GM18867 (cell line): ENCODE measurements at regions not wholly inside any gene's neighbourhood (a gene's known extent, or its start where the extent isn't known, plus 50 kb on each side); places are given as distances from the start of the nearest gene placed in this dataset.
"Not testable (repeated sequence)": the region's sequence is repeated elsewhere in the genome, so short reads cannot be mapped to it uniquely, and the experiment has no call there.

ENCODE experiments used
- ATAC-seq: cut with Tn5 transposase; IDR thresholded peaks from one replicate; pipeline ENCODE4 v1.9.1; 2021; ENCODE audit warnings: mild to moderate bottlenecking, moderate library complexity; ENCODE audit not compliant: unreplicated experiment

GRCh38 chr1:106290805-106291501, 765.5 kb upstream of the PRMT6 start:
- ATAC-seq = no peak

- ATAC-seq = no peak
These were observed 764.3 kb upstream of the PRMT6 start for GRCh38 chr1:106292130-106292529.

- ATAC-seq = no peak
These were observed 760.0 kb upstream of the PRMT6 start for GRCh38 chr1:106296431-106296830.

GRCh38 chr1:106304106-106304505, 752.4 kb upstream of the PRMT6 start:
- no peak for ATAC-seq

GRCh38 chr1:106319612-106320011, 736.9 kb upstream of the PRMT6 start:
- no peak for ATAC-seq

GRCh38 chr1:106325600-106325999, 730.9 kb upstream of the PRMT6 start:
- ATAC-seq = no peak

- no peak for ATAC-seq
These were observed 712.0 kb upstream of the PRMT6 start for GRCh38 chr1:106344494-106344893.

- no peak for ATAC-seq
These were observed 696.2 kb upstream of the PRMT6 start for GRCh38 chr1:106360252-106360651.

- no peak for ATAC-seq
These were observed 689.7 kb upstream of the PRMT6 start for GRCh38 chr1:106366627-106367319.

GRCh38 chr1:106378261-106378660, 678.2 kb upstream of the PRMT6 start:
- ATAC-seq = no peak

GRCh38 chr1:106380772-106381171, 675.7 kb upstream of the PRMT6 start:
- no peak for ATAC-seq

GRCh38 chr1:106389160-106389559, 667.3 kb upstream of the PRMT6 start:
- not testable (repeated sequence) for ATAC-seq

- no peak for ATAC-seq
These were observed 663.4 kb upstream of the PRMT6 start for GRCh38 chr1:106393046-106393445.

GRCh38 chr1:106396020-106396419, 660.5 kb upstream of the PRMT6 start:
- ATAC-seq = no peak

GRCh38 chr1:106398391-106398790, 658.1 kb upstream of the PRMT6 start:
- ATAC-seq = no peak

- ATAC-seq = no peak
These were observed 650.4 kb upstream of the PRMT6 start for GRCh38 chr1:106406114-106406513.

GRCh38 chr1:106412321-106412720, 644.2 kb upstream of the PRMT6 start:
- not testable (repeated sequence) for ATAC-seq

GRCh38 chr1:106435269-106435668, 621.2 kb upstream of the PRMT6 start:
- no peak for ATAC-seq

GRCh38 chr1:106439475-106439874, 617.0 kb upstream of the PRMT6 start:
- no peak for ATAC-seq

GRCh38 chr1:106447466-106447865, 609.0 kb upstream of the PRMT6 start:
- no peak for ATAC-seq

GRCh38 chr1:106456832-106457231, 599.6 kb upstream of the PRMT6 start:
- ATAC-seq = no peak

- ATAC-seq = no peak
These were observed 599.1 kb upstream of the PRMT6 start for GRCh38 chr1:106457368-106457767.

- no peak for ATAC-seq
These were observed 597.6 kb upstream of the PRMT6 start for GRCh38 chr1:106458866-106459265.
